H7 (cell line): ENCODE measurements at regions not wholly inside any gene's neighbourhood (a gene's known extent, or its start where the extent isn't known, plus 50 kb on each side); places are given as distances from the start of the nearest gene placed in this dataset.

Experiments
- DNase-seq: peaks from one replicate; pipeline ENCODE4 v3.0.0; 2012
- H3K27me3 ChIP-seq: 2 replicates; pipeline ENCODE4 v1.6.0; 2011; ENCODE audit warnings: mild to moderate bottlenecking, low read length; ENCODE audit not compliant: control insufficient read depth, insufficient read depth
- H3K36me3 ChIP-seq: replicated peaks from 2 replicates; pipeline ENCODE4 v1.5.1; 2011; ENCODE audit warnings: low read length; ENCODE audit not compliant: control insufficient read depth, insufficient read depth
- H3K4me3 ChIP-seq: 2 replicates; pipeline ENCODE4 v1.5.1; 2011; ENCODE audit warnings: low read depth, mild to moderate bottlenecking, control low read depth, low read length, moderate library complexity; ENCODE audit not compliant: insufficient read depth

GRCh38 chr2:128533101-128533500 is 214.4 kb upstream of the HS6ST1 start:
- no peaks in the 10 kb centered on the region for H3K36me3 ChIP-seq
- H3K27me3 ChIP-seq: no peaks in the 10 kb centered on the region
- DNase-seq: no peak
- H3K4me3 ChIP-seq: no peak overlapping the region

GRCh38 chr2:128534688-128535392 is 216.2 kb upstream of the HS6ST1 start:
- DNase-seq: no peak
- H3K4me3 ChIP-seq: no peak overlapping the region
- H3K27me3 ChIP-seq: no peaks in the 10 kb centered on the region
- no peaks in the 10 kb centered on the region for H3K36me3 ChIP-seq

- no peak for DNase-seq
- Histone ChIP-seq H3K36me3 (no peaks in the 10 kb centered on the region), H3K4me3 (no peak overlapping the region), H3K27me3 (no peaks in the 10 kb centered on the region)
Observed at GRCh38 chr2:128535953-128536352, 217.3 kb upstream of the HS6ST1 start.

- no peaks in the 10 kb centered on the region for H3K36me3 ChIP-seq
- no peaks in the 10 kb centered on the region for H3K27me3 ChIP-seq
- no peak overlapping the region for H3K4me3 ChIP-seq
- peak; percentile 65 for DNase-seq
Observed at GRCh38 chr2:128536925-128537620, 218.4 kb upstream of the HS6ST1 start.

- H3K36me3 ChIP-seq: no peaks in the 10 kb centered on the region
- no peak overlapping the region for H3K4me3 ChIP-seq
- DNase-seq: no peak
- H3K27me3 ChIP-seq: no peaks in the 10 kb centered on the region
Observed at GRCh38 chr2:128537646-128538045, 219.0 kb upstream of the HS6ST1 start.

- DNase-seq: no peak
- no peak overlapping the region for H3K4me3 ChIP-seq
- H3K27me3 ChIP-seq: no peaks in the 10 kb centered on the region
- no peaks in the 10 kb centered on the region for H3K36me3 ChIP-seq
Observed at GRCh38 chr2:128538396-128538795, 219.7 kb upstream of the HS6ST1 start.

- Histone ChIP-seq H3K27me3 (no peaks in the 10 kb centered on the region), H3K4me3 (no peak overlapping the region), H3K36me3 (no peaks in the 10 kb centered on the region)
- DNase-seq: no peak
Observed at GRCh38 chr2:128540670-128541069, 222.0 kb upstream of the HS6ST1 start.

GRCh38 chr2:128541448-128541847 is 222.8 kb upstream of the HS6ST1 start:
- H3K27me3 ChIP-seq: no peaks in the 10 kb centered on the region
- H3K4me3 ChIP-seq: no peak overlapping the region
- no peak for DNase-seq
- H3K36me3 ChIP-seq: no peaks in the 10 kb centered on the region

- H3K36me3 ChIP-seq: no peaks in the 10 kb centered on the region
- no peaks in the 10 kb centered on the region for H3K27me3 ChIP-seq
- no peak for DNase-seq
Observed at GRCh38 chr2:128543036-128543435, 224.4 kb upstream of the HS6ST1 start.

GRCh38 chr2:128543646-128544045 is 225.0 kb upstream of the HS6ST1 start:
- peak; percentile 52 for DNase-seq
- Histone ChIP-seq H3K36me3 (no peaks in the 10 kb centered on the region), H3K27me3 (no peaks in the 10 kb centered on the region), H3K4me3 (no peak overlapping the region)

More at GRCh38 chr2:128543036-128543435, 224.4 kb upstream of the HS6ST1 start:
- H3K4me3 ChIP-seq: no peak overlapping the region

- H3K36me3 ChIP-seq: no peaks in the 10 kb centered on the region
- no peaks in the 10 kb centered on the region for H3K27me3 ChIP-seq
- no peak overlapping the region for H3K4me3 ChIP-seq
- no peak for DNase-seq
Observed at GRCh38 chr2:128544321-128545037, 225.8 kb upstream of the HS6ST1 start.

- Histone ChIP-seq H3K27me3 (no peaks in the 10 kb centered on the region), H3K36me3 (no peaks in the 10 kb centered on the region), H3K4me3 (no peak overlapping the region)
- DNase-seq: no peak
Observed at GRCh38 chr2:128545085-128545484, 226.4 kb upstream of the HS6ST1 start.

- no peak for DNase-seq
- Histone ChIP-seq H3K27me3 (no peaks in the 10 kb centered on the region), H3K4me3 (no peak overlapping the region), H3K36me3 (no peaks in the 10 kb centered on the region)
Observed at GRCh38 chr2:128545829-128546228, 227.2 kb upstream of the HS6ST1 start.

GRCh38 chr2:128547667-128548066 is 229.0 kb upstream of the HS6ST1 start:
- H3K4me3 ChIP-seq: no peak overlapping the region
- no peaks in the 10 kb centered on the region for H3K36me3 ChIP-seq
- no peaks in the 10 kb centered on the region for H3K27me3 ChIP-seq
- no peak for DNase-seq

GRCh38 chr2:128548461-128548891 is 229.8 kb upstream of the HS6ST1 start:
- no peak for DNase-seq
- Histone ChIP-seq H3K36me3 (no peaks in the 10 kb centered on the region), H3K27me3 (no peaks in the 10 kb centered on the region), H3K4me3 (no peak overlapping the region)
